GM19395 (cell line): ENCODE measurements at regions not wholly inside any gene's neighbourhood (a gene's known extent, or its start where the extent isn't known, plus 50 kb on each side); places are given as distances from the start of the nearest gene placed in this dataset.

ENCODE experiments used
- ATAC-seq: cut with Tn5 transposase; IDR thresholded peaks from one replicate; pipeline ENCODE4 v1.9.1; 2021; ENCODE audit warnings: mild to moderate bottlenecking, moderate library complexity; ENCODE audit not compliant: unreplicated experiment

DNA sequence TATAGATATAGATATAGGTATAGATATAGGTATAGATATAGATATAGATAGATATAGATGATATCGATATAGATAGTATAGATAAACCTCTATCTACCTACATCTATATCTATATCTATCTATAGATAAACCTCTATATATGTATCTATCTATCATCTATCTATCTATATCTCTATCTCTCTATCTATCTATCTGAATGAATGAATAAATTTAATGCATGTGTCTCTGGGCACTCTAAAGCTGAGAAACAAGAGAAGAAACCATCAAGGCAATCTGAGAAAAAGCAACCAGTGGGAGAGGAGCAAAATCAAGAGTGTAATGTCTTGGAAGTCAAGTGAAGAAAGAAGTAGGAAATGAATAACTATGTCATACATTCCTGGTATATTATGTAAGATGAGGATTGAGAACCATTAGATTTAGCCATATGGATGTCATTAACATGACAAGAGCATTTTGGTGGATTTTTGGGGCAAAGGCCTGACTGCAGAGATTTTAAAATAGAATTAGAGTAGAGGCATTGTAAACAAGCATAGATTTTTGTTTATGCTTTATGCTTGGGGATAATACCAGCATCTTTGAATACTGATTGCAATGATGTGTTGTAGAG lies 1262.7 kb upstream of the MIR17HG start:
- no peak for ATAC-seq

DNA sequence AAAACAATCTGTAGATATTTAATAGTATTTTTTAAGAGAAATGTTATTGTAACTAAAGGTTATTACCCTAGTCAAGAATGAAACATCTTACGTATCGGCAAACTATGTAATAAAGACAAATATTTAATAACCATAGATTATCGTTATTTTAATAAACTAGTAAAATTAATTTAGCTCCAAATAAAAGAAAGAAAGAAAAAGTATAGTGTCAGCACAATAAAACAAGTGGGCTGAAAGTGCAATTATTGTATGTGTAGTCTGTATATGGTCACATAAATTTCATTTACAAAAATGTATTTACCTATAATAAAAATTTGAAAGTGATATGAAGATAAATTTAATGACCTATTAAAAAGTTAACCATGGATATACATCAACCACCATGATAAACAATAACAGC lies 1258.4 kb upstream of the MIR17HG start:
- no peak for ATAC-seq

DNA sequence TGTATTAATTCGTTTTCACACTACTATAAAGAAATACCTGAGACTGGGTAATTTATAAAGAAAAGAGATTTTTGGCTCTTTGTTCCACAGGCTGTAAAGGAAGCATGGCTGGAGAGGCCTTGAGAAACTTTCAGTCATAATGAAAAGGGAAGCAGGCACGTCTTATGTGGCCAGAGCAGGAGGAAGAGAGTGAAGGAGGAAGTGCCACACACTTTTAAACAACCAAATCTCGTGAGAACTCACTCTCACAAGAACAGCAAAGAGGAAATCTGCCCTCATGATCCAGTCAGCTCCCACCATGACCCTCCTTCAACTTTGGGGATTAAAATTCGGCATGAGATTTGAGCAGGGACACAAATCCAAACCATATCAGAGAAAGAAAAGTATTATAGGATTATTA lies 1255.9 kb upstream of the MIR17HG start:
- ATAC-seq: no peak

DNA sequence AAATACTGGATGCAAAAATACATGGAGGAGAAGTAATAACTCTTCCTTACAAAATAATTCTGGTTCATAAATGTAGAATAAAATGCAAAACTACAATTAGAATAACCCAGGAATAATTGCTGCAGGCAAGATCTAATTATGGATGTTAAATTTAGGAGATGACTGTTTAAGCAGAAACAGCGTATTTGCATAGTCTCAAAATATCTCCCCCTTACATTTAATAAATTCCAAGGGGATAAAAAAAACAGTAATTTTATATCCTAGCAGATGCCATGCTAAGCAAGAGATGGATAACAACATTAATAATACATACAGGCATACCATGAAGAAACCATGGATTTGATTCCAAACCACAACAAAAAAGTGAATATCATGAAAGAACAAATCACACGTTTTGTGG lies 1253.1 kb upstream of the MIR17HG start:
- no peak for ATAC-seq

DNA sequence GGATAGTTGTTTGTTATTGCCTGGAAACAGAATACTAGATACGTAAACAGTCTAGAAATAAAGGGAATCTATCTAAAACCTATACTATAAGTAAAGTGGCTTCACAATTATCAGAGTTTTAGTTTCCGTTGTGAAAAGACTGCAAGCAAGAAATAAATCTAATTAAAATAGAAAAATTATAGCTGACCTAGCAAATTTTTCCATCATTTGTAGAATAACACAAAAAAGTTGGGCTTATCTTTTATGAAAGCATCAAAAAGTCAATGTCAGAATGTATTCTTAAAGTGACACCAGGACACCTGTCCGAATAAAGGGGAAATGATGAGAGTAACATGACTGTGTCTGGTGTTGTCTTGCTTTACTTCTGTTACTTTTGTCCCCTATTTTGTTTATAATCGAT lies 1248.9 kb upstream of the MIR17HG start:
- no peak for ATAC-seq

DNA sequence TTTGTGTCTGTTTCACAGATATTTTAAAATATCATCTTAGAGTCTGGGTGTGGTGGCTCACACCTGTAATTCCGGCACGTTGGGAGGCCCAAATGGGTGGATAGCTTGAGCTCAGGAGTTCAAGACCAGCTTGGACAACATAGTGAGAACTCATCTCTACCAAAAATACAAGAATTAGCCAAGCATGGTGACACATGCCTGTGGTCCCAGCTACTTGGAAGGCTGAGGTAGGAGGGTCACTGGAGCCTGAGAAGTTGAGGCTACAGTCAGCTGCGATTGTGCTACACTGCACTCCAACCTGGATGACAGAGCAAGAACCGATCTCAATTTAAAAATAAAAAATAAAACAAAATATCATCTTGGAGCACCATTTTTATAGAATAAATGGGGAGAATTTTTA lies 1247.6 kb upstream of the MIR17HG start:
- no peak for ATAC-seq

DNA sequence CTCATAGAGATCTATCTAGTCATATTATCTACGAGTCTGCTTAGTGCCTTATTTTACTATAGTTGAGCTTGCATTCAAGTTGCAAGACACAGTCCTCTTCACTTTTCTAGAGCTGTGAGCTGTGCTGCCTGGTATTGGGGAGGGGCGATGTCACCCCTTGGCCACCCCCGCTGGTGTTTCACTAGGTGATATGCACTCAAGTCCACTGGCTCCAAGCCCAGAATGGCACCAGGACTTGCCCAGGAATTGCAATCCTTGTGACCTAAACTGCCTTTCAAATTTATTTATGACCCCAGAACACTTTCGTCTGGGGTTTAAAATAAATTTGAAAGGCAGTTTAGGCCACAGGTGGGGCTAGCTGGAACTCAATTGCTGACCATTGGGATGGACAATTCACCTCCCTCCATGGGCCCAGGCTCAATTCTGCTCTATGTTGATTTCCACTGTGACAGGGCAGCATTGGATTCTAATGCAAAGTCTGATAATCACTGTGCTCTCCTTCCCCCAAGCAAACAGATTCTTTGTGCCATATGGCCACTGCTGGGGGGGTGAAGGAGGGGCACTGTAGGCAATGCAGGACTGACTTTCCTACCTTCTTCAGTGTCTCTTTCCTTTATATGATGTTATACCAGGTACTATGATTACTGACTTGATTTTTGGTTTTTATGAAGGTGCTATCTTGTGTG lies 1244.2 kb upstream of the MIR17HG start:
- no peak for ATAC-seq

DNA sequence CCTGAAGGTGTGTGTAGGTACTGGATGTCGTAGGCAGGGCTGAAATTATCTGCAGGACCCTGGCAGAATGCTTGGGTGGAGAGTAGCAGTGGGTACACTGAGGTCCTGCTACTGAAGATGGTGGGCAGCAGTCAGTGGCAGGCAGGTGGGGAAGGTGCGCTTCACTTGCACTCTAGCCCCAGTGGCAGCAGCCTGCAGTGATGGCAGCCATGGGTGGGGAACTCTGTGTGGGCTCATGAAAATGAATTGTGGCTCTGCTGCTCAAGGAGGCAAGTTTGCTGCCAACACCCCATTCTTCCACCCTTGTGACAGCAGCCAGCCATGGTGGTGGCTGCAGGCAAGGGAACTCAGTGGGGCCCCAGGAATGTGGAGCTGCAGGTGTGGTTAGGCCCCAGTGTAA lies 1242.7 kb upstream of the MIR17HG start:
- no peak for ATAC-seq

DNA sequence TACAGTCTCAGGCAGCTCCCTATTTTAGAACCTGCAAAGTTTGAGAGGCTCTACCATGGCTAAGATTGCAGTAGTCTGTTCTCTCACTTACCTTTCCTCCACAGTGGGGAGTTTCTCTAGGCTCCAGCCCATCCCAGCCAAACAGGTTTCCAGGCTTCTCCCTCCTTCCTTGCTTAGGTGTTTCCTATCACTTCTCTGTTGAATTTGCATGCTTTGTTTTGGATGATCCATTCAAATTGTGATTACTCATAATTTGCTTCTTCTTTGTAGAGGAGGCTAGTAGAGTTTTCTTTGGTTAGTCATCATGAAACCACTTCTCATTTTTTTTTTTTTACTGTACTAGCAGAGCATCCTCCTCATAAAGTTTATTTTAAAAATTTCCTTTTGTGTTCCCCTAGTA lies 1242.2 kb upstream of the MIR17HG start:
- ATAC-seq: no peak

DNA sequence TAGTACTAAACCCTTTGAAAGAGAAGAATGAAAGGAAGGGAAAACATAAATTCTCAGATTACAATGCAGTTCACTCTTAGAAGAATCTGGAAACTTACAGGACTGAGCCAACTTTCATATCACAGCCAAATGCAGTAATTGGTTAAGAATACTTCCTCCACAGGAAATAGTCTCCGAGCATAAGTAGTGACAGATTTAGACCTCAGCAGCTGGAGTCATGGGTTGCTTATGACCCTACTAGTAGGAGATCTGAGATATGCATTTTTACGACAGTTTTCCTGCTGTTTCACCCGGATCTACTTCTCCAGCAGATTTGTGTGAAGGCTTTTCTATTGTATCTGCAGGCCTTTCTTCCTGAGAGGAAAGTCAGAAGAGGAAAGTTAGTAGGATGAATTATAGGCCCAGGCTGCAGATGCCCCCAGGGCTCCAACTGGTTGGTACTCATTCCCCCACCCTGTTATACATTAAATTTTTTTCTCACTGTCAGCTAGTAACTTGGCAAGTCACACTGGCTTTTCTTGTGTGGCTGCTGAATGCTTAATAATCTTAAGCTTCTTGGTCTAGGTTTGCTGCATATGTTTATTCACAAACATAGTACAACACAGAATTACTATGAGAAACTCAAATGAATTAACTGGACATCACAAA lies 1241.5 kb upstream of the MIR17HG start:
- no peak for ATAC-seq

DNA sequence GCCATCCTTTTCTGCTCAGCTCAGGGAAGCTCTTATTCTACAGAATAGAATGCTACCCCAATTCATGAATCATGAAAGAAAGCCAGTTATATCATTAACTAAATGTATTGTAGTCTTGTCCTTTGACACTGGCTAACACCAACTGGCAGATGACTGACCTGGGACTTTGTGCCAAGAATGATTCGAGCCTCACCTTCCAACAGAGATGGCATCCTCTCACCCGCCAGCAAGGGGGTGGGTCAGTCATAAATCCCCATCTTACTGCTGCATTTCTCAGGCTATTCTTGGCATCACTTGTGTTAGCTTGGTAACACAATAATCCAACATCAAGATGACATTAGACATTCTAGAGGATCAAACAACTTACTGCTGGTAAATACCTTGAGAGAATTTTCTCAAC lies 1239.8 kb upstream of the MIR17HG start:
- no peak for ATAC-seq

DNA sequence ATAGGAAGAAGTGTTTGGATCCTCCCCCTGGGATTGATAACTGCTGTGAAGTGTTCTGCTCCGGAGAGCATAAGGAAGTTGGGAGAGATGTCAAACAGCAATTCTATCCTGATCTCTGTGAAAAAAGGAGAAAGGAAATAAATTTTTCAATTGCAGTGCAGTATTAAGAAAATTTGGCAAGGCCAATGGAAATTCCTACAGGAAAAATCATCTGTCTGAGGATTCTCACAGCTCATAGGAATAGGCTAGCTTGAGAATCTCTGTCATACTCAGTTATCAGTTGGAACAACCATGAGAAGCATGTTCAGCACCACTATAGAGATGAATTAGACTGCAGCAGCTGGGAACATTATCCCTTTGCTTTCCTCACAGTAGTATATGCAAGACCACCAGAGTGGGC lies 1238.9 kb upstream of the MIR17HG start:
- no peak for ATAC-seq

DNA sequence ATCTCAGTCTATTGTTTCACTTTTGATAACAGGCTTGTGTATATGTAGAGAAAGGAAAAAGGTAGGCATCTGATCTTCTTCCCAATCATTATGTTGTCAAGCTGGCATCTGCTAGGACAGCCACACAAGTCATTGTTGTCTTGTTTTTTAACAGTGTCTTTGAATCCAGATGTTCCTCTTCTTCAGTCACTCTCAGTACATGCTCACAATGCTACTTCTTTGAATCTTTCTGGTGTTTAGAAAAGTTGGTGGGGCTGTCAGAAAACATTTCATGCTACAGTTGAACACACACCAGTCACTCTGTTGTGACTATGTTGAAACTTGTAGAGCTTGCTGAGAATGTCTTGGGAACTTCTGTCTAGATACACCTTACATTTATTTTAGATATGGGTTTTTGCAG lies 1231.4 kb upstream of the MIR17HG start:
- ATAC-seq: no peak

DNA sequence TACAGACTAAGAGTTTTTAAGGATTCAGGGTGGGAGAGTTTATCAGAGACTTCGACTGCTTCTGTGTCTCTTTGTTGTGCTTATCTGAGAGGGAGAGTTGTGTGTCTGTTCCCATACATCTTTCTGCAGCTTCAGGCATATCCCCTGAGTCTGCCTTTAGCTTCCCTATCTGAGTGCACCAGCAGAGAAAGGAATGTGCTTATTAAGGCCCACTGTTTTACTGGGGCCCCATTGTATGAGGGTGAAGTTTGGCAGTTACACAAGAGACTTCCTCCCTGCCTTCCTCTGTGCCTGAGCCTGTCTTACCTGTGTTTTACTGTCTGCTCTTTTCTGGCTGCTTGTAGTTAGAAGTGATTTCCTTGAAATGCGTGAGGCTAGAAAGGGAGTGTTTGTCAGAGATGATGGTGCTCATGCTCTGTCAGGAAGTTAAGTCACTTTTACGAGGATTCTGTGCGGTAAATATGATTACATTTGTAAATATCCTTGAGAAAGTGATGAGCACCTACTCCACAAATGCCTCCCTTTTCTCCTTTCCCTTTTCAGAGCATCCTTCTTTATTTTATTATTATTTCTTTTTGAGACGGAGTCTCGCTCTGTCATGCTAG lies 1228.9 kb upstream of the MIR17HG start:
- no peak for ATAC-seq

DNA sequence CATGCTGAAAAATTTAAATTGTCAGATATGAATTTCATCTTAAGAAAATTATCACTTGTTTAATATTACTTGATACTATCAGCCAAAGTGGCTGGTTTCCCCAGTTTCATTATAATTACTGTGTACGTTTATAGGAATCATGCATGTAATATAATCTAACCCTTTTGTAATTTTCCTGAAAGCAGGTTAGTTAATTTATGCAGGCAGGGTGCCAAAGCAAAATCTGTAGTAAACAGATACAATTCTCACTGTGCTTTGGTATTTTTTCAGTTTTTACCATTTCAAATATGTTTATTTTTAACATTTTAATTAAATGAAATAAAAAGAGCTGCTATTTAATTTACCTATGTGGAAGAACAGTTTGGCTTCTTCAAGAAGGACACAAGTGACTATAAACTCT lies 1227.5 kb upstream of the MIR17HG start:
- ATAC-seq: no peak

DNA sequence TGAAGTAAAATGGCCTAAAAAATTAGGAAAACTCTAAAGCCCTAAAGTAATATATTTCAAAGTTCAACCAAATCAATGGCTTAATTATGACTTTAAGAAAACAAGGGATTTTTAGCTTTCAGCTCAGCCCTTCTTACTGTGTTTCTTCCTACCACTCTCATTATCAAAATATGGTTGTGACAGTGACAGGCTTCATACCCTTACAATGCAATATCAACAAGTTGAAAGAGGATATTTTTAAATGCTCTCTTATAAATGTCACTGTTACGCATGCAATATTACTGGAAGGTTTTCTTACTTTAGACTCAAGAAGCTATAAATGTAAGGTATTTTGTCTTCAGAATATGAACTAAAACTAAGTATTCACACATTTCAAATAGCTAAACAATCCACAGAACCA lies 1225.7 kb upstream of the MIR17HG start:
- ATAC-seq: no peak

DNA sequence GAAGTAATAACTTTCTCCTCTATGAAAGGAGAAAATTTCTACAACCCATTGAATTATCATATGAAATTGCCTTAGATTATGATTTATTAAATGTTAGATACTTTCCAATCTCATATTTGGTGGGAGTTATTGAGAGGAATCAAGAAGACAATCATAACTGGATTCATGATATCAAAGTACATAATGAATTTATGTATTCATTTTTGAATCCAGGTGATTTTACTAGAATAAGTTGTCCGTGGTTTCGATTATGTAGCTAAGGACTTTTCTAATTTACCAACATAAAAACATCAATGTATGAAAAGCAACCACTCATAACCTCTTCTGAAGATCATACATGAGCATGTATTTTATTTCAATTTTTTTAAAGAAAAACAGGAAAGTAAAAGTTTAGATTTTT lies 1225.0 kb upstream of the MIR17HG start:
- no peak for ATAC-seq

DNA sequence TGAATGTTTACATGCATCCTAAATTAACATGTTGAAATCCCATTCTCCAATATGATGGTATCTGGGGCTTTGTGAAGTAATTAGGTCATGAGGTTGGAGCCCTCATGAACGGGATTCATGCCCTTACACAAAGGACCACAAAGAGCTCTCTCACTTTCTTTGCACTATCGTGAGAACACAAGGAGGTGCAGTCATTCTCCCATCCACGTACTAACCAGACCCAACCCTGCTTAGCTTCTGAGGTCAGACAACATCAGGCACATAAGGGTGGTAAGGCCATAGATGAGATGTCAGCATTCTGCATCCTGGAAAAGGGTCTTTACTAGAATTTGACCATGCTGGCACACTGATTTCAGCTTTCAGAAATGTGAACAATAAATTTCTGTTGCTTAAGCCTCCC lies 1211.9 kb upstream of the MIR17HG start:
- no peak for ATAC-seq

DNA sequence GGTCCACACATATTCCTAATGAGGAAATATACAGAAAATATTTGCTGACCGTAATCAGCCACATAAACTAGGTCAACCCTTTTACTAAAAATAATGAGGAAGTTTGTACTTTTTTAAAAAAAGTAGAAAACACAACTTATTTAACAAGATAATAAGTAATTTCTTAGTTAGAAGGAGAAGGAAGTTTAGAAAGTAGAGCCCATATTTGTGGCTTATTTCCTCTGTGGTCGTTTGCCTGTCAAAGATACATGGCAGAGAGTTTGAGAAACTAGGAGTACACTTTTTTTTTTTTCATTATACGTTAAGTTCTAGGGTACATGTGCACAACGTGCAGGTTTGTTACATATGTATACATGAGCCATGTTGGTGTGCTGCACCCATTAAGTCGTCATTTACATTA lies 1205.2 kb upstream of the MIR17HG start:
- ATAC-seq: no peak

DNA sequence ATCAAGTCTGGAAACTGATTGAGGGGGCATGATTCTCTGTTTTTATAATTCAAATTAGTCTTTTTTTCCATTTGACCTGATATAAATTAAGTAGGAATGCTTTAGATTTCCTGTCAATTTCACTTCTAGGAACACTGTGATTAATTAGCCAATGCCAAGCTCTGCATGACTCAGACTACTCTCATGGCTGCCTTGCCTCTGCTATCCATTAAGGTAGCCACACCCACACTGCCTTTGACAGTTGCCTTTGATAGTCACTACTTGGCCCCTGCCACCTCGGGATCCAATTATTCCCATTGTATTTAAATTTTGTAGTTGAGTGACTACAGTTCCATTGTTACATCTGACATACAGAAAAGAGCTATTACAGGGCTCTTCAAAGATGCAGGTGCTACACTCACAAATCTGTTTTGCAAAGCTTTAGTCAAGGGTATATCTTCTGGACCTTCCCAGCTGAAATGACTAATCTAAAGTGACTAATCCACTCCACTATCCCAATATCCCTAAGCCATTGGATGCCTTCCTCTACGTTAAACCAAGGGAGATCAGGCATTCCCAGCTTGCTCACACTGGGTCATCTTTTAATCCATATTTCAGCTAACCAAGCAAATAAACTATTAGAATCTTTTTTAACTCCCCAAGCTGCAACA lies 1193.1 kb upstream of the MIR17HG start:
- no peak for ATAC-seq

DNA sequence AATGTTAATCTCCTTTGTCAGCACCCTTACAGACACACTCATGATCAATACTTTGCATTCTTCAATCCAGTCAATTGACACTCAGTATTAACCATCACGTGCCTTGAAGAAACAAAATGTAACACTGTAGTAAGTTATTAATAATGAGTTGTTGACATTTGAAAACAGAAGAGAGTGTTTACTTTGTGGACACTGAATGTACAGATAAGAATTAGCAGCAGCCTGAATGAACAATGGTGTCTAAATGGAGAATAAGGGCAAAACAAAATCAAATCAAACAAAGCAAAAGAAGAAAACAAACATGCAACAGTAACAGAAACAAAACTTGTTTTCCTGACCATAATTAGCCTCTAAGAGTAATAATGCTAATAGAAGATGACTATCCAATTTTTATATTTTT lies 1191.1 kb upstream of the MIR17HG start:
- no peak for ATAC-seq

DNA sequence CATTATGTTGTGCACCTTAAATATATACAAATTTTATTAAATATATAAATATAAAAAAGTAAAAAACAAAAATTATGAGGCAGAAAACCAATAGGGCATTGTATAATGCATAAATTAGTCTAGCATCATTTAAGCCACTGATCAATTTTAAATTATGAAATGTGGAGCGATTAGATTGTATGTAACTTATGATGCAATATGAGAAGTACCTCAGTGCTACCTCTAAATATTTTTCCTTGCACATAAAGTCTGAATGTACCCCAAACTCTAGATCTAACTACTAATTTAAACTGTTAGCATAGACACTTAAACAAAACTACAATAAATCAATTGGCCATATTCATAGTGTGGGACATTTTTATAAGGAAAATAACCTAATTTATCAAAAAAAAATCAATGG lies 1178.5 kb upstream of the MIR17HG start:
- ATAC-seq: no peak
